ENCODE measurements at regions not wholly inside any gene's neighbourhood (a gene's known extent, or its start where the extent isn't known, plus 50 kb on each side); places are given as distances from the start of the nearest gene placed in this dataset.

DNA sequence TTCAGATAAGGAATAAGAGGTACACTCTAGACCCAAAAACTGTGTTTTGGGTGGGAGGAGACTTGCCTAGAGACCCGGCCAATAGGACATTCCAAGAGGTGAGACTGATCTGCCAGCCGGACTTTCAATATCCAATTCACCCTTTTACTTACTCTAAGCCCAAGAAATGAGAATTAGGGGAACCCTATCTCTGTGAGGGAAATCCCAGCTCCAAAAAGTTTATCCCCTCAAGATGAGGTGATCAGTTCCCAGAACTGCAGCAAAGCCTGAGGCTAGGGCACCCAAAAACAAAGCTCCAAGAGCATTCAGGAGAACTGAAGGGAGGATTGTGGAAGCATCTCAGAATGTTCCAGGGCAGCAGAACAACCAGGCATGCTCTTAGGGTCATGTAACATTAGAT lies 251.7 kb downstream of the PTTG2 start:
- Mint-ChIP-seq H3K4me1 (peaks cover 2% of the 10 kb centered on the region), H3K9me3 (peaks cover 5% of the 10 kb centered on the region), H3K27ac (no peak overlapping the region), H3K27me3 (peaks cover 5% of the 10 kb centered on the region), H3K4me3 (no peak overlapping the region), H3K36me3 (peaks cover 1% of the 10 kb centered on the region)
- DNase-seq (ENCODE audit: low spot score in 2 of 2) (no peak), ATAC-seq (ENCODE audit: low read depth) (no peak)

DNA sequence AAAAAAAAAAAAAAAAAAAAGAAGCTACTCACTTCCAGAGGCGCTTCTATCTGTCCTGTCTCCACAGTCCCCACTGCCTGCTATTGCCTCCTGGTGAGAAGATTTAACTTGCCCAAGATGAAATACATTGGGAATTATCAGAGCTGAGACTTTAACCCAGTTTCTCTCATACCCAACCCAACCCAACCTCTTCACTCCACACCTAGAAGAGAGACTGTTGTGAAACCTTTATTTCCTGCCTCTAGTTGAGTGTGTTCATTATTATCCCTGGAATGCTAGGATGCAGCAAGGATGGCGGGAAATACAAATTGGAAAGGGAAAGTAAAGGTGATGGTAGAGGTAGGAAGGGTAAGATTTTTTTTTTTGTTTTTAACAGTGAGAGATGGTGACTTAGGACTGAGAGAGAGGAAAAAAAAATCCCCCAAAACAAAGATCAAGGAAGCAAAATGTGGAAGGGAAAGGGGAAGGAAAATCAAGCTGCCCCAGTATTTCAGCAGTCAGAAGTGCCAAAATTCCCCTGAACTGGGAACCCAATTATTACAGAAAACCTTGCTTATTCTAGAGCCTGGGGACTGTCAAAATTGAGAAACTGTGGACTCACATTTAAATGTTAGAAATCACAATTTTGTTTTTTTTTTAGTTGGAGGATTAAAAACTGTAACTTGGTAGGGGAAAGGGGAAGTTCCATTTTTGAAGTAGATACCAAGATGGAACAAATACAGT lies 253.0 kb downstream of the PTTG2 start:
- Mint-ChIP-seq H3K4me3 (no peak overlapping the region), H3K27me3 (peaks cover 7% of the 10 kb centered on the region), H3K27ac (no peak overlapping the region), H3K4me1 (peaks cover 2% of the 10 kb centered on the region), H3K36me3 (no peaks in the 10 kb centered on the region), H3K9me3 (peaks cover 4% of the 10 kb centered on the region)
- DNase-seq (ENCODE audit: low spot score in 2 of 2) (no peak), ATAC-seq (ENCODE audit: low read depth) (no peak)

DNA sequence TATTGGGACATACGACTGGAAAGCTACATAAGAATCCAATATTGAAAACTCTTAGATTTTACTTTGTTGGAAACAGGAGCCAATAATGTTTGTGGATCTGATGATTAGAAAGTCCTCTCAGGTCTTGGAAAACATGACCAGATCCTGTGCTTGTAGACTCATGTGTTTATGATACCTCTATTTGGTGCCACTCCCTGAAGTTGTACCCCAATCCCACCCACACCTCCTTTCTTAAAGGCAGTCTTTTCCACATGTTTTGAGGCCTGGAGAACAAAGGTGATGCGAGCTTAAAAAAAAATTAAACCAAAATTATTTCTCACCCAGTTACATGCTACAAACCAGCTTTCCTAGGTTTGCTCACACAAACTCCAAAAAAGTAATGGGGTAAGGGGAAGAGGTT lies 262.7 kb downstream of the PTTG2 start:
- Mint-ChIP-seq H3K9me3 (peaks cover 4% of the 10 kb centered on the region), H3K4me3 (no peak overlapping the region), H3K4me1 (no peaks in the 10 kb centered on the region), H3K27ac (no peak overlapping the region), H3K27me3 (peaks cover 15% of the 10 kb centered on the region), H3K36me3 (peaks cover 3% of the 10 kb centered on the region)
- ATAC-seq (ENCODE audit: low read depth): no peak
- no peak for DNase-seq (ENCODE audit: low spot score in 2 of 2)

DNA sequence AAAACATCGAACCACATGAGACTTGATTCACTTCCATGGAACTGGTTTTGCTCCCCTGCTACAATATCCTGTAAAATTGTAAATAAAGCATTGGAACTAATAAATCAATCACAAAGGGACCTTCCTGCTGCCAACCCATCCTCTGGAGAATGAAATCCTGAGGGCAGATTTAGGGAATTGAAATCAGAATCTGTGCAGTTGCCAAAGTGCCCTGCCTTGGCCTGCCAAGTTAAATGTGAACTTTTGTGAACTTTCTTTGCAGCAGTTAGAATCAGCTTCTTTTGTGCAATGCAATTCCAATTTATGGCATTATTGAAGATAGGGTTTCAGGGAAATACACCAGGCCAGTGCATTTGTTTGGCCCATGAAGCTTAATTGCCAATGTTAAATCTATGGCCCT lies 263.1 kb downstream of the PTTG2 start:
- Mint-ChIP-seq H3K27me3 (peaks cover 13% of the 10 kb centered on the region), H3K9me3 (peaks cover 4% of the 10 kb centered on the region), H3K4me1 (no peaks in the 10 kb centered on the region), H3K36me3 (peaks cover 3% of the 10 kb centered on the region), H3K4me3 (no peak overlapping the region), H3K27ac (no peak overlapping the region)
- ATAC-seq (ENCODE audit: low read depth) (no peak), DNase-seq (ENCODE audit: low spot score in 2 of 2) (no peak)

DNA sequence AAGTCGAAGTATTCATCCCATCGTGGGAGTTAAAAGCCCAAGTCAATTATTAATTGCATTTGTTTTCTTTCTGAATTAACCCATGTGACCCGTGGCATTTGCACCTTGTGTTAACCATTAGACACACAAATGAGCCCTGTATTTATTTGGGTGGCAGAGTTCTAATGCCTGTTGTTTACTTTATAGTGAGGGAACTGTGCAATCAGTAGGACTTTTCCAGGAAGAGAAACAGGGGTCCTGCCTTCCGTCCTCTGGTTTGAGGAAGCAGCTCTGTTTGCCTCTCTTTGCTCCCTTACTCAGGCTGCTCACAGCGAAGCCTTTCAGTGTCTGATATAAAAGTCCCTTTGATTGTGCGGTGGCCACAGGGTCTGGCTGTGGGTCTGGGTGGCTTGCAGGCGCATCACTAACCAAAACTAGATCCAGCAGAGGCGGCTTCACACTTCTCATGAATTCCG lies 263.6 kb downstream of the PTTG2 start:
- Mint-ChIP-seq H3K27ac (no peak overlapping the region), H3K4me1 (no peaks in the 10 kb centered on the region), H3K9me3 (peaks cover 4% of the 10 kb centered on the region), H3K27me3 (peaks cover 13% of the 10 kb centered on the region), H3K4me3 (no peak overlapping the region), H3K36me3 (peaks cover 3% of the 10 kb centered on the region)
- ATAC-seq (ENCODE audit: low read depth) (no peak), DNase-seq (ENCODE audit: low spot score in 2 of 2) (no peak)

DNA sequence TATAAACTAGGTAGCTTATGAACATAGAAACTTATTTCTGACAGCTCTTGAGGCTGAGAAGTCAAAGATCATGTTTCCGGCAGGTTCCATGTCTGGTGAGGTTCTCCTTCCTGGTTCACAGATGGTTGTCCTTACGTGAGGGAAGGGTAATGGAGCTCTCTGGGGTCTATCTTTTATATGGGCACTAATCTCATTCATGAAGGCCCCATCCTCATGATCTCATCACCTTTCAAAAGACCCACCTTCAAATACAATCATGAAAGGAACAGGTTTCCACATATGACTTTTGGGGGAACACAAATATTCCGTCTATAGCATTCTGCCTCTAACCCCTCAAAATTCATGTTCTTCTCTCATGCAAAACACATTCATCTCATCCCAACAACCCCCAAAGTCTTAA lies 264.7 kb downstream of the PTTG2 start:
- H3K9me3 Mint-ChIP-seq: peaks cover 4% of the 10 kb centered on the region

DNA sequence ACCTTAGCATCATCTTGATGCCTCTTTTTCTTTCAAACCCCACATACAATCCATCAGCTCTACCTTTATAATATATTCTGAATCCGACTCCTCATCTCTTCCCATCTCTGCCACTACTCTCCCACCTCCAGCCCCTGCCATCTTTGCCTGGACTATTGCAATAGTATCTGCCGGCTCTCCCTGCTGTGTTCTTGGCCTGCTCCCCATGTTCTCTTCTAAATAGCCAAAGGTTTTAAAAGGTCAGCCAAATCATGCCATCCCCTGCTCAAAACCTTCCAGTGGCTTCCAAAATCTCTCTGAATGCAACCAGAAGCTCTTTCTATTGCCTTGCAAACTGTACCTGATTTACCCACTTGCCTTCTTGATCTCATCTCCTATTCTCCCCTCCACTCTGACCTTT lies 266.0 kb downstream of the PTTG2 start:
- ATAC-seq (ENCODE audit: low read depth) (no peak), DNase-seq (ENCODE audit: low spot score in 2 of 2) (no peak)
- H3K4me1 Mint-ChIP-seq: no peaks in the 10 kb centered on the region
- peaks cover 3% of the 10 kb centered on the region for H3K36me3 Mint-ChIP-seq
- peaks cover 4% of the 10 kb centered on the region for H3K9me3 Mint-ChIP-seq
- peaks cover 13% of the 10 kb centered on the region for H3K27me3 Mint-ChIP-seq
- no peak overlapping the region for H3K4me3 Mint-ChIP-seq
- H3K27ac Mint-ChIP-seq: no peak overlapping the region

More for the DNA sequence above, 264.7 kb downstream of the PTTG2 start:
- no peaks in the 10 kb centered on the region for H3K4me1 Mint-ChIP-seq
- no peak overlapping the region for H3K4me3 Mint-ChIP-seq
- peaks cover 13% of the 10 kb centered on the region for H3K27me3 Mint-ChIP-seq
- ATAC-seq (ENCODE audit: low read depth): no peak
- no peak overlapping the region for H3K27ac Mint-ChIP-seq
- H3K36me3 Mint-ChIP-seq: peaks cover 3% of the 10 kb centered on the region
- no peak for DNase-seq (ENCODE audit: low spot score in 2 of 2)

DNA sequence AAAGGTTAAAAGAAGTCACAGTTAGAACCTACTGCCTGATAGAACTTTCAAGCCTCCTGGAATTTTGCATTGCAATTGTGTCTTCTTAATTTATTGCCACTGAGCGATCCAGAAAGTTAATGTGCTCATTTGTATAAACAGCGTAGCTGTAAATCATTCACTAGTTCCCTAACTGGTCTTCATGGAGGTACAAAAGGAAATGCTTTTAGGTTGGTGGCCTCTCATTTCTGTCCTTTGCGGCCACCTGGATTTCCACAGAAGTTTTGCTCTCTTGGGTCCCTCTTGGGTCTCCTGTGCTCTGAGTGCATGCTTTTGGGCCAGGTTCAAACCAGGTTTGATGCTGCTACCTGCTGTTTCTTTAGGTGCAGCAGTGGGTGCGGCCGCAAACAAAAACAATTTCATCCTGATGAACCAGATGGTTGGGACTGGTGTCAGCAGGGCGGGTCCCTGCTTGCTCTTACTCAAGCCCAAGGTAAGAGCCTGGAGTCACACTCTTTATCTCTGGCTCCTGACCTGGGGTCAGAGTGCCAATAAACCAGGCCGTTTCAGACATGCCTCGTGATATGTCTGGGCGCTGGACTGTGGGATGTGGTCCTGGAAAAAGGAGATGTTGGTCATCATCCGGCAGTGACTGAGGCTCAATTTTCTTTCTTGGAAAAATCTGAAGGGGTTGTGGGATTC lies 270.1 kb downstream of the PTTG2 start:
- no peaks in the 10 kb centered on the region for H3K9me3 Mint-ChIP-seq
- H3K27ac Mint-ChIP-seq: no peak overlapping the region
- no peak for DNase-seq (ENCODE audit: low spot score in 2 of 2)
- H3K4me3 Mint-ChIP-seq: no peak overlapping the region
- peaks cover 11% of the 10 kb centered on the region for H3K27me3 Mint-ChIP-seq
- H3K36me3 Mint-ChIP-seq: no peaks in the 10 kb centered on the region
- peaks cover 3% of the 10 kb centered on the region for H3K4me1 Mint-ChIP-seq
- no peak for ATAC-seq (ENCODE audit: low read depth)

DNA sequence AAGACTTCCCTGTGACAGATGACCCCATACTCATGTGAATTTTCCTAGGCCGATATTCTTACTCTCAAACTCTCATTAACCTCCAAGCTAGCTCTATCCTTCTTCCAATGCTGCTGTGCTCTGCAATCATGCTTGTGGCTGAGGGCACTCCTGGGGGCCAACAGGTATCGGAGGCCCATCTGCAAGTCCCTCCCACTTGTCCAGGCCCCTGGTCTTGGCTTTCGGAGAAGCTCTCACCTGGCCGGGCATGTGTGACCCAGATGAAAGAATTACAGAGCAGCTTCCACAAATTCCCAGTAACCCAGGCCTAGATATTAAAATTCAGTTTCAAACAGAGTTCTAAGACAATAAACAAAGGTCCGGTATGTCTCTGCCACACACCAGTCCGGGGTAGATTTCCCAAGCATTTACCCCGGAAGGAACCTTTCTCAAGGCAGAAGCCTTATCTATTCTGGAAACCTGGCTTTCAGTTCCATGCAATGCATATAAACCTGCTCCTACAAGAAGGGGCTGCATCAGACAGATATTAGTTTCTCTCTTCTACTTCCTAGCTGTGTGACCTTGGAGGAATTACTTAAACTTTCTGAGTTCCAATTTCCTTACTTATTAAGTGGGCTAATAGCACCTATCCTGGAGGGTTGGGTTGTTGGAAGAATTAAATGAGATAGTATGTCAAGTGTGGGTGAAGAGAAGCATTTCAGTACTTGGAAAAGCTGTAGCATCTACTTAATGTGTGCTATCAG lies 270.8 kb downstream of the PTTG2 start:
- no peaks in the 10 kb centered on the region for H3K36me3 Mint-ChIP-seq
- H3K27me3 Mint-ChIP-seq: peaks cover 11% of the 10 kb centered on the region
- H3K4me3 Mint-ChIP-seq: no peak overlapping the region
- no peaks in the 10 kb centered on the region for H3K9me3 Mint-ChIP-seq
- no peak for ATAC-seq (ENCODE audit: low read depth)
- H3K4me1 Mint-ChIP-seq: peaks cover 3% of the 10 kb centered on the region
- no peak for DNase-seq (ENCODE audit: low spot score in 2 of 2)
- H3K27ac Mint-ChIP-seq: no peak overlapping the region

DNA sequence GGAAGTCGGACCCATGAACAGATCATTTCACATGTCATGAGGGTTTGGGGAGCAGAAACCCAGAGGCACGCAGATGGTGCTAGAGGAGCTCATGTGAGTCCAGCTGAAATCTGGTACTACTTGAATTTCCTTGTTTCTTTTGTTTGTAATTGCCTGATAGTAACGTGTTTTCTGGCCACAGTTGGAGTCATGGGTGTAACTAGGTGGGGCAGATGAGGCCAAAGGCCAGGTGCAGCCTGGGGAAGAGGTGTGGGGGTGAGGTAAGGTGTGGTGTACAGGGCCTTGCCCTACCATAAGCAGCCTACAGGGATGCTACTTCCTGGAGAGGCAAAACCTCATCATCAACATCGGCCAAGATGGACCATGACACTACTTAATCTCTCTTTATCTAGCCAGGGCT lies 271.4 kb downstream of the PTTG2 start:
- Mint-ChIP-seq H3K27ac (no peak overlapping the region), H3K4me1 (peaks cover 3% of the 10 kb centered on the region), H3K36me3 (no peaks in the 10 kb centered on the region), H3K9me3 (no peaks in the 10 kb centered on the region), H3K4me3 (no peak overlapping the region), H3K27me3 (peaks cover 9% of the 10 kb centered on the region)
- no peak for ATAC-seq (ENCODE audit: low read depth)
- DNase-seq (ENCODE audit: low spot score in 2 of 2): no peak

DNA sequence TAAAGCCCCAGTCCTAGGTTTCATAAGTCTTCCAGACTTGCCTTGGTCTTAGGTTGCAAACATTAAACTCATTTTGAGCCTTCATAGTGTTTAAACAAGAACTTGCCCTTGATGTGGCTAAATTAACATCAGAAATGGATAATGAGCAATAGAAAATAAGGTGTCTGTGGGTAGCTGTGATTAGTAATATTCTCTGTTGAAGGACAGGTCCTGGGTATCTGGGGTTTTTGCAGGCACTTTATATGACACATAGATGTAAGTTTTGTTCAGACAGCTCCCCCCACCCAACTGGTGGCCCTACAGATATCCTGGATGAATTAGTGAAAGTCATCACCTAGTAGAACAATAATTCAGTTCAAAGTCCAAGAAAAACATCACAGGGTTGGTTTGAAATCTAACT lies 272.5 kb downstream of the PTTG2 start:
- Mint-ChIP-seq H3K27me3 (peaks cover 7% of the 10 kb centered on the region), H3K4me3 (no peak overlapping the region), H3K9me3 (no peaks in the 10 kb centered on the region), H3K36me3 (no peaks in the 10 kb centered on the region), H3K27ac (no peak overlapping the region), H3K4me1 (peaks cover 3% of the 10 kb centered on the region)
- ATAC-seq (ENCODE audit: low read depth) (no peak), DNase-seq (ENCODE audit: low spot score in 2 of 2) (no peak)

DNA sequence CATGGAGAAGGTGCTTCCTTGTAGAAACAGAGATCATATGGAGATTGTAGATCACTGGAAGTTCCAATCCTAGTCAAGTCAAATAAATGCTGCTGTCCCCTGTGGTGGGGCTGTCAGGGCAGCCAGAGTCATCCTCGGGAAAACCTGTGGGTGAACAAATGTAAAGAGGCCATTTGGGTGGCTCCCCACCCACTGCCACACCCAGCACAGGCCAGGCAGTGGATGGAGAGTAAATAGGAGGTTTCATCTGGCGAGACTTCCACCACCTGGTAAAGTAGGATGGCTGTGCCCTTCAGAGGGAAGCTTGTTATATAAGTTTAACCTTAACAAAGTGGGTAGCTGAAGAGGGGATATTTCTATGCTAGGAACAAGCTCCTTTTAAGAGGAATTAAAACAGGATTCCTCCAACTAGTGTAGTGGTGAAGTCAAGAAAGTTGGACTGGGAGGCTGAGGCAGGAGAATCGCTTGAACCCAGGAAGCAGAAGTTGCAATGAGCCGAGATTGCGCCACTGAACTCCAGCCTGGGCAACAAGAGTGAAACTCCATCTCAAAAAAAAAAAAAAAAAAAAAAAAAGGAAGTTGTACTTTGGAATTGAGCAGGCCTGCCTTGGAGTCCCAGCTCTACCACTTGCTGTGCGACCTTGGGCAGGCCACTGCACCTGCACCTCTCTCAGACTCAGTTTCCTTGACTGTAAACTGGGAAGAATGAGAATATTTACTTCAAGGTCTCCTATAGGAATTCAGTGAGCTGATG lies 273.7 kb downstream of the PTTG2 start:
- Mint-ChIP-seq H3K4me3 (no peak overlapping the region), H3K4me1 (peaks cover 3% of the 10 kb centered on the region), H3K9me3 (no peaks in the 10 kb centered on the region), H3K36me3 (no peaks in the 10 kb centered on the region), H3K27ac (no peak overlapping the region), H3K27me3 (peaks cover 7% of the 10 kb centered on the region)
- no peak for ATAC-seq (ENCODE audit: low read depth)
- no peak for DNase-seq (ENCODE audit: low spot score in 2 of 2)

DNA sequence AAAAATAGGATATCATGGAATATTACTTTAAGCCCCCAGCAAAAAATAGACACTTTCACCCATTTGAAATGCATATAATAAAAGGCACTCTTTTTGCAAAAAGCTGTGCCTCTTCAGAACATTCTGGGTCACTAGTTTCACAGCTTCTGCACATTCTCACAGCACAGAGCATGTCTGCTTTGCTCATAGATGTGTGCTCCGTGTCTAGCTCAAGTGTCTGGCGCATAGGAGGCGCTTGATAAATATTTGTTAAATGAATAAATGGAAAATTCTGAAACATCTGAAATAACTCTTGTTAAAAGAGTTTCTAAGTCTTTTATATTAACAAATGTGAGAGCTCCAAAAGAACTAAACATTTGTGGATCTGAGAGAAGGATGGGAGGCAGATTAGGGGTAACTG lies 275.2 kb downstream of the PTTG2 start:
- no peak for DNase-seq (ENCODE audit: low spot score in 2 of 2)
- Mint-ChIP-seq H3K27me3 (peaks cover 7% of the 10 kb centered on the region), H3K4me1 (peaks cover 3% of the 10 kb centered on the region), H3K9me3 (no peaks in the 10 kb centered on the region), H3K4me3 (no peak overlapping the region), H3K27ac (no peak overlapping the region), H3K36me3 (no peaks in the 10 kb centered on the region)
- no peak for ATAC-seq (ENCODE audit: low read depth)

DNA sequence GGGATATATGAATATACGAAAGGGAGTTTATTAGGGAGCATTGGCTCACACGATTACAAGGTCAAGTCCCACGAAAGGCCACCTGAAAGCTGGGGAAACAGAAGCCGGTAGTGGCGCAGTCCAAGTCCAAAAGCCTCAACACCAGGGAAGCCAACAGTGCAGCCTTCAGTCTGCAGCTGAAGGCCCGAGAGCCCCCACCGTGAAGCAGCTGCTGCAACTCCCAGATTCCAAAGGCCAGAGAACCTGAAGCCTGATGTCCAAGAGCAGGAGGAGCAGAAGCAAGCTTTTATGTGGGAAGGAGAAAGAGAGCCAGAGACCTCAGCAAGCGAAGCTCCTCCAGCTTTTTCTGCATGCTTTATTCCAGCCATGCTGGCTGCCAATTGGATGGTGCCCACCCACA lies 275.8 kb downstream of the PTTG2 start:
- peaks cover 7% of the 10 kb centered on the region for H3K27me3 Mint-ChIP-seq
- H3K4me3 Mint-ChIP-seq: no peak overlapping the region
- no peak overlapping the region for H3K27ac Mint-ChIP-seq
- no peaks in the 10 kb centered on the region for H3K9me3 Mint-ChIP-seq
- ATAC-seq (ENCODE audit: low read depth) (no peak), DNase-seq (ENCODE audit: low spot score in 2 of 2) (no peak)
- peaks cover 3% of the 10 kb centered on the region for H3K4me1 Mint-ChIP-seq
- no peaks in the 10 kb centered on the region for H3K36me3 Mint-ChIP-seq
